IMR-90 (cell line): ENCODE measurements at regions not wholly inside any gene's neighbourhood (a gene's known extent, or its start where the extent isn't known, plus 50 kb on each side); places are given as distances from the start of the nearest gene placed in this dataset.

Source experiments
- ATAC-seq: fragments of 200-7000 bp; cut with Tn5 transposase; 2 replicates; pipeline ENCODE4 v1.9.1; 2020; ENCODE audit warnings: low read depth, mild to moderate bottlenecking, moderate library complexity
- BruUV-seq: library from RNA; stranded (reverse); fragments of 400-500 nt; replicated peaks from 2 replicates; lab custom pipeline; 2021; lab: Mats Ljungman, UMichigan
- CTCF ChIA-PET: fragments of 300-600 bp; formaldehyde crosslinking; extraction: SDS; loops from one replicate; lab custom pipeline; 2021; ENCODE audit warnings: antibody characterized with exemption; lab: Yijun Ruan, JAX
- POLR2A ChIA-PET: fragments of 300-600 bp; sonication (Branson Sonifier 250); formaldehyde crosslinking; loops from one replicate; lab custom pipeline; 2022; ENCODE audit warnings: antibody characterized with exemption; ENCODE audit not compliant: unreplicated experiment; lab: Charles Lee
- DNase-seq: peaks from one replicate; pipeline ENCODE4 v3.0.0; 2013
- H2AFZ ChIP-seq: replicated peaks from 2 replicates; pipeline ENCODE3; 2013; ENCODE audit warnings: low read length, mild to moderate bottlenecking; ENCODE audit not compliant: poor library complexity
- H2AK5ac ChIP-seq: 2 replicates; pipeline ENCODE4 v1.6.1; 2013; ENCODE audit warnings: low read depth, low read length, inconsistent platforms
- H2AK9ac ChIP-seq: replicated peaks from 2 replicates; pipeline ENCODE3; 2013; ENCODE audit warnings: mild to moderate bottlenecking, low read depth, low read length, moderate library complexity; ENCODE audit not compliant: poor library complexity
- H2BK120ac ChIP-seq: 2 replicates; pipeline ENCODE4 v1.6.1; 2013; ENCODE audit warnings: low read depth, low read length, inconsistent platforms
- H2BK15ac ChIP-seq: 3 replicates; pipeline ENCODE4 v1.6.1; 2013; ENCODE audit warnings: low read depth, low read length, inconsistent platforms
- H2BK20ac ChIP-seq: 2 replicates; pipeline ENCODE4 v1.6.1; 2013; ENCODE audit warnings: low read depth, mild to moderate bottlenecking, inconsistent platforms, low read length, moderate library complexity
- H2BK5ac ChIP-seq: 2 replicates; pipeline ENCODE4 v1.6.1; 2013; ENCODE audit warnings: mild to moderate bottlenecking, low read depth, low read length, inconsistent platforms; ENCODE audit not compliant: poor library complexity, severe bottlenecking
- H3K14ac ChIP-seq: replicated peaks from 2 replicates; pipeline ENCODE4 v1.6.1; 2013; ENCODE audit warnings: low read depth, low read length, inconsistent platforms
- H3K18ac ChIP-seq: 2 replicates; pipeline ENCODE4 v1.6.1; 2013; ENCODE audit warnings: low read depth, low read length, control low read depth
- H3K23ac ChIP-seq: 2 replicates; pipeline ENCODE4 v1.6.1; 2013; ENCODE audit warnings: low read depth, low read length, inconsistent platforms
- H3K27ac ChIP-seq: 2 replicates; pipeline ENCODE4 v1.5.1; 2013; ENCODE audit warnings: mild to moderate bottlenecking, control low read depth, low read length; ENCODE audit not compliant: insufficient read depth
- H3K27me3 ChIP-seq: 2 replicates; pipeline ENCODE4 v1.6.1; 2013; ENCODE audit warnings: low read length; ENCODE audit not compliant: control insufficient read depth, insufficient read depth
- H3K36me3 ChIP-seq: 2 replicates; pipeline ENCODE4 v1.6.1; 2013; ENCODE audit warnings: low read length, mixed read lengths; ENCODE audit not compliant: control insufficient read depth, insufficient read depth
- H3K4ac ChIP-seq: 2 replicates; pipeline ENCODE4 v1.6.1; 2013; ENCODE audit warnings: low read depth, low read length, inconsistent platforms
- H3K4me1 ChIP-seq: 2 replicates; pipeline ENCODE4 v1.6.1; 2013; ENCODE audit warnings: low read length, mixed read lengths; ENCODE audit not compliant: control insufficient read depth, insufficient read depth
- H3K4me2 ChIP-seq: 2 replicates; pipeline ENCODE4 v1.6.1; 2013; ENCODE audit warnings: low read depth, mild to moderate bottlenecking, control low read depth, low read length, moderate library complexity
- H3K4me3 ChIP-seq: 2 replicates; pipeline ENCODE4 v1.5.1; 2013; ENCODE audit warnings: low read depth, mild to moderate bottlenecking, control low read depth, low read length, moderate library complexity; ENCODE audit not compliant: insufficient read depth
- H3K56ac ChIP-seq: 2 replicates; pipeline ENCODE4 v1.6.1; 2013; ENCODE audit warnings: low read length, inconsistent platforms; ENCODE audit not compliant: insufficient read depth; ENCODE audit errors: extremely low read depth
- H3K79me1 ChIP-seq, 2 experiments: 2 replicates each; pipeline ENCODE4 v1.6.1; 2013; ENCODE audit warnings: low read length in 2 of 2, inconsistent platforms in 1 of 2, low read depth in 1 of 2
- H3K9ac ChIP-seq: 2 replicates; pipeline ENCODE4 v1.6.1; 2013; ENCODE audit warnings: low read depth, low read length, control low read depth
- H3K9me1 ChIP-seq: 2 replicates; pipeline ENCODE4 v1.6.1; 2013; ENCODE audit warnings: low read length, inconsistent platforms; ENCODE audit not compliant: insufficient read depth
- H3K9me3 ChIP-seq: 2 replicates; pipeline ENCODE4 v1.6.1; 2013; ENCODE audit warnings: low read length; ENCODE audit not compliant: control insufficient read depth, insufficient read depth
- H4K20me1 ChIP-seq: 2 replicates; pipeline ENCODE4 v1.6.1; 2013; ENCODE audit warnings: low read length, inconsistent platforms; ENCODE audit not compliant: insufficient read depth
- H4K5ac ChIP-seq: 2 replicates; pipeline ENCODE4 v1.6.1; 2013; ENCODE audit warnings: mild to moderate bottlenecking, low read depth, low read length, control low read depth
- H4K8ac ChIP-seq, 2 experiments: 2 replicates each; pipeline ENCODE4 v1.6.1; 2013; ENCODE audit warnings: low read depth in 2 of 2, low read length in 2 of 2, control low read depth in 1 of 2, inconsistent platforms in 1 of 2
- H4K91ac ChIP-seq: 2 replicates; pipeline ENCODE4 v1.6.1; 2013; ENCODE audit warnings: low read depth, low read length, inconsistent platforms; ENCODE audit not compliant: insufficient read depth
- CEBPB ChIP-seq: IDR thresholded peaks from 2 replicates; pipeline ENCODE4 v1.6.1; 2012; ENCODE audit warnings: low read depth, low read length, improper control_type of control experiment
- RFX5 ChIP-seq: IDR thresholded peaks from 2 replicates; pipeline ENCODE4 v1.8.0; 2012; ENCODE audit warnings: low read depth, mild to moderate bottlenecking, low read length, moderate library complexity
- WGBS, 2 experiments: methylation state at CpG; one replicate each; pipeline versions ENCODE4 v1.1.5 to v1.1.7; 2013; ENCODE audit warnings: missing lambda C conversion rate in 2 of 2; ENCODE audit not compliant: insufficient read length in 1 of 2; ENCODE audit errors: extremely low coverage in 2 of 2; 5-methylcytosine and 5-hydroxymethylcytosine counted together
- dilution Hi-C: fragments of 300-500 bp; cut with HindIII; formaldehyde crosslinking; loops from one replicate; pipeline ENCODE4 v1.14.3; 2018; ENCODE audit warnings: low sequenced_read_pairs; ENCODE audit not compliant: unreplicated experiment
- in situ Hi-C: fragments of 300-500 bp; cut with MboI; formaldehyde crosslinking; loops from 3 replicates; pipeline ENCODE4 v1.14.3; 2019; ENCODE audit warnings: low sequenced_read_pairs, inconsistent platforms, mixed read lengths
- intact Hi-C: fragments of 100-400 bp; cut with micrococcal nuclease; formaldehyde crosslinking; loops from 2 replicates; pipeline ENCODE4 v1.10.0; 2022
- TF ChIP-seq, protein P1 (sequence below): conservative IDR thresholded peaks from 2 replicates; pipeline ENCODE4 v1.5.1; 2012; ENCODE audit warnings: mild to moderate bottlenecking, low read depth, low read length, improper control_type of control experiment

DNA sequence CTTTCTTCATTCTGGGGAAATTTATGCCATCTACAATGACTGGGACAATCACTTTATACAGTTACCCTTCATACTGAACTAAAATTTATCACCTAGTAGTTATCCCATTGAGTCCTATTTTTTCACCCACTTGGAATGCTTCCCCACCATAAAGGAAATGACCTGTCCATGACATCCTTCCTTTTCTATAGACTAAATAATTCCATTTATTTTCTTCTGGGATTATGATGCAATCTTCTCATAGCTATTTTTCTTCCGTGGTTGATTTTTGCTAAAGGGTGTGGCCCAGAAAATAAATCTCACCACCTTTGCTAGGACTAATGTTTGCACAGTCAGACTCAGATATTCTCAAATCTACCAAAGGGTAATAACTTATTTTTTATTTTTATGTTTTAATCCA is 186.1 kb upstream of the NRXN1 start:
- H3K27me3 ChIP-seq: no peaks in the 10 kb centered on the region
- no peak overlapping the region for H2BK20ac ChIP-seq
- no peaks in the 10 kb centered on the region for H4K20me1 ChIP-seq
- H3K9me1 ChIP-seq: no peaks in the 10 kb centered on the region
- no peak overlapping the region for H2AK5ac ChIP-seq
- no TSS peak for BruUV-seq
- H3K4me3 ChIP-seq: no peak overlapping the region
- DNase-seq (no peak), ATAC-seq (no peak)
- H3K4ac ChIP-seq: no peak overlapping the region
- no peak overlapping the region for H3K56ac ChIP-seq
- ChIA-PET CTCF (interaction anchor here (0.6 kb wide), 1 partner anchor 576 kb away, joined by 3 read pairs; no protein-coding TSS in a partner anchor), POLR2A (no interaction called here)
- H2AFZ ChIP-seq: no peak overlapping the region
- H2BK120ac ChIP-seq: no peak overlapping the region
- intact Hi-C loops: no loop called here
- no peak overlapping the region for H2BK15ac ChIP-seq
- no peak overlapping the region for H4K5ac ChIP-seq
- H3K9ac ChIP-seq: no peak overlapping the region
- H4K91ac ChIP-seq: no peak overlapping the region
- no peaks in the 10 kb centered on the region for H3K4me1 ChIP-seq
- H4K8ac ChIP-seq: no peak overlapping the region
- dilution Hi-C loops: no loop called here
- no peak overlapping the region for H3K18ac ChIP-seq
- H3K9me3 ChIP-seq: no peaks in the 10 kb centered on the region
- H3K36me3 ChIP-seq: no peaks in the 10 kb centered on the region
- no peak overlapping the region for H3K14ac ChIP-seq
- in situ Hi-C loops: no loop called here
- H2BK5ac ChIP-seq: no peak overlapping the region
- no peak overlapping the region for H2AK9ac ChIP-seq
- H3K4me2 ChIP-seq: no peak overlapping the region
- H3K23ac ChIP-seq: no peak overlapping the region
- WGBS, 2 experiments: no CpG with 5 or more reads among the region's 1 CpG
- H3K27ac ChIP-seq: no peak overlapping the region
- peak; percentile 78 for TF ChIP-seq CEBPB
- no peak for TF ChIP-seq RFX5
- TF ChIP-seq, protein P1, sequence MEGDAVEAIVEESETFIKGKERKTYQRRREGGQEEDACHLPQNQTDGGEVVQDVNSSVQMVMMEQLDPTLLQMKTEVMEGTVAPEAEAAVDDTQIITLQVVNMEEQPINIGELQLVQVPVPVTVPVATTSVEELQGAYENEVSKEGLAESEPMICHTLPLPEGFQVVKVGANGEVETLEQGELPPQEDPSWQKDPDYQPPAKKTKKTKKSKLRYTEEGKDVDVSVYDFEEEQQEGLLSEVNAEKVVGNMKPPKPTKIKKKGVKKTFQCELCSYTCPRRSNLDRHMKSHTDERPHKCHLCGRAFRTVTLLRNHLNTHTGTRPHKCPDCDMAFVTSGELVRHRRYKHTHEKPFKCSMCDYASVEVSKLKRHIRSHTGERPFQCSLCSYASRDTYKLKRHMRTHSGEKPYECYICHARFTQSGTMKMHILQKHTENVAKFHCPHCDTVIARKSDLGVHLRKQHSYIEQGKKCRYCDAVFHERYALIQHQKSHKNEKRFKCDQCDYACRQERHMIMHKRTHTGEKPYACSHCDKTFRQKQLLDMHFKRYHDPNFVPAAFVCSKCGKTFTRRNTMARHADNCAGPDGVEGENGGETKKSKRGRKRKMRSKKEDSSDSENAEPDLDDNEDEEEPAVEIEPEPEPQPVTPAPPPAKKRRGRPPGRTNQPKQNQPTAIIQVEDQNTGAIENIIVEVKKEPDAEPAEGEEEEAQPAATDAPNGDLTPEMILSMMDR: no peak
- H3K79me1 ChIP-seq: no peaks in the 10 kb centered on the region
